ENCODE measurements at regions not wholly inside any gene's neighbourhood (a gene's known extent, or its start where the extent isn't known, plus 50 kb on each side); places are given as distances from the start of the nearest gene placed in this dataset.

GRCh38 chr6:74642101-74642500, 563.8 kb downstream of the COL12A1 start:
- Histone ChIP-seq H3K9me3 (ENCODE audit: low read depth) (no peaks in the 10 kb centered on the region), H3K27ac (no peak overlapping the region), H3K4me1 (peaks cover 11% of the 10 kb centered on the region), H3K9ac (no peak overlapping the region), H3K4me3 (no peak overlapping the region), H4K20me1 (ENCODE audit: low read depth) (no peaks in the 10 kb centered on the region), H3K36me3 (no peaks in the 10 kb centered on the region), H3F3A (ENCODE audit: low read depth) (no peaks in the 10 kb centered on the region), H3K79me2 (ENCODE audit: low read depth) (no peaks in the 10 kb centered on the region), H3K4me2 (no peak overlapping the region), H3K27me3 (no peaks in the 10 kb centered on the region), H2AFZ (replicated peaks) (no peak overlapping the region)
- H3K9me3 Mint-ChIP-seq = no peaks in the 10 kb centered on the region
- DNase-seq (ENCODE audit: low spot score) = no peak
- no peak overlapping the region for H3K27ac Mint-ChIP-seq
- H3K27me3 Mint-ChIP-seq (ENCODE audit: insufficient read depth, low read depth) = no peaks in the 10 kb centered on the region
- H3K36me3 Mint-ChIP-seq = no peaks in the 10 kb centered on the region
- no peak for TF ChIP-seq EZH2 (IDR thresholded peaks at IDR 0.05)
- H3K4me3 Mint-ChIP-seq = no peak overlapping the region
- peaks cover 6% of the 10 kb centered on the region for H3K4me1 Mint-ChIP-seq

GRCh38 chr6:74638412-74638811, 567.4 kb downstream of the COL12A1 start:
- H3K79me2 ChIP-seq (ENCODE audit: low read depth) = no peaks in the 10 kb centered on the region
- no peak overlapping the region for H2AFZ ChIP-seq (replicated peaks)
- H3K27me3 ChIP-seq = no peaks in the 10 kb centered on the region
- H3K9me3 ChIP-seq (ENCODE audit: low read depth) = no peaks in the 10 kb centered on the region
- H3F3A ChIP-seq (ENCODE audit: low read depth) = no peaks in the 10 kb centered on the region
- Mint-ChIP-seq H3K27me3 (ENCODE audit: insufficient read depth, low read depth) (no peaks in the 10 kb centered on the region), H3K36me3 (no peaks in the 10 kb centered on the region), H3K4me3 (no peak overlapping the region), H3K4me1 (no peaks in the 10 kb centered on the region), H3K9me3 (no peaks in the 10 kb centered on the region), H3K27ac (no peak overlapping the region)
- no peaks in the 10 kb centered on the region for H3K4me1 ChIP-seq
- H3K36me3 ChIP-seq = no peaks in the 10 kb centered on the region
- no peak for DNase-seq (ENCODE audit: low spot score)
- TF ChIP-seq, protein P1, sequence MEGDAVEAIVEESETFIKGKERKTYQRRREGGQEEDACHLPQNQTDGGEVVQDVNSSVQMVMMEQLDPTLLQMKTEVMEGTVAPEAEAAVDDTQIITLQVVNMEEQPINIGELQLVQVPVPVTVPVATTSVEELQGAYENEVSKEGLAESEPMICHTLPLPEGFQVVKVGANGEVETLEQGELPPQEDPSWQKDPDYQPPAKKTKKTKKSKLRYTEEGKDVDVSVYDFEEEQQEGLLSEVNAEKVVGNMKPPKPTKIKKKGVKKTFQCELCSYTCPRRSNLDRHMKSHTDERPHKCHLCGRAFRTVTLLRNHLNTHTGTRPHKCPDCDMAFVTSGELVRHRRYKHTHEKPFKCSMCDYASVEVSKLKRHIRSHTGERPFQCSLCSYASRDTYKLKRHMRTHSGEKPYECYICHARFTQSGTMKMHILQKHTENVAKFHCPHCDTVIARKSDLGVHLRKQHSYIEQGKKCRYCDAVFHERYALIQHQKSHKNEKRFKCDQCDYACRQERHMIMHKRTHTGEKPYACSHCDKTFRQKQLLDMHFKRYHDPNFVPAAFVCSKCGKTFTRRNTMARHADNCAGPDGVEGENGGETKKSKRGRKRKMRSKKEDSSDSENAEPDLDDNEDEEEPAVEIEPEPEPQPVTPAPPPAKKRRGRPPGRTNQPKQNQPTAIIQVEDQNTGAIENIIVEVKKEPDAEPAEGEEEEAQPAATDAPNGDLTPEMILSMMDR (IDR thresholded peaks at IDR 0.05) = no peak
- TF ChIP-seq EZH2phosphoT487 (IDR thresholded peaks at IDR 0.05) (no peak), EZH2 (IDR thresholded peaks at IDR 0.05) (no peak)
- H4K20me1 ChIP-seq (ENCODE audit: low read depth) = no peaks in the 10 kb centered on the region
- H3K27ac ChIP-seq = no peak overlapping the region
- no peak overlapping the region for H3K4me3 ChIP-seq
- no peak overlapping the region for H3K4me2 ChIP-seq
- H3K9ac ChIP-seq = no peak overlapping the region

DNA sequence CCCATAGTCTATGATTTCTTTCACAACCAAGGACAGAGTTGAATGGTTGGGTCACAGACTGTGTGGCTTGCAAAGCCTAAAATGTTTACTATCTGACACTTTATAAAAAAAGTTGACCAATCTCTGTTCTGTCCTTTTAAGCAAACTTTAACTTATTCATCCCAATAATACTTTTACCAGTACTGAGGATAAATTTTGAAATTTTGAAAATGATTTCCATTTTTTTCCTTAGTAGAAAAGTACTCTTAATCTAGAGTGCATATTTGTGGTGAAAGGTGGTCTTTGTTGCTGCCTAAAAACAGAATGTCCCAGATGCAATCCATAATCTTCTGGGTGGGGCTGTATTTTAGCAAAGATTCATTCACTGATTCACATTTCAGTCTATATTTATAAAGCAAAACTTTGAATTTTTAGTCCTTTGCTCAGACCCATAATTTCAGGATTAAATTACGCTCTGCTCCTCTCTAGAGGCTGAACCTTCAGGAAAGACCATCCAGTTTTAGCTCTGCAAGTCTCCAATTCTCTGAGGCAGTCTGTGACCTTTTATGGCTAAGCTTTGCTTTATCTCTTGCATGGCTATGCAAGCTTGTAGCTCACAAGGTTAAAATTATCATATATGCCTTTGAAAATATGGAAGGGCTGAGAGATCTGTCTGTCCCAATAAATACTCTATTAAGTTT, 573.5 kb downstream of the COL12A1 start:
- Histone ChIP-seq H3K27ac (no peak overlapping the region), H3K9ac (no peak overlapping the region), H3K27me3 (no peaks in the 10 kb centered on the region), H4K20me1 (ENCODE audit: low read depth) (no peaks in the 10 kb centered on the region), H3K36me3 (no peaks in the 10 kb centered on the region), H3K9me3 (ENCODE audit: low read depth) (no peaks in the 10 kb centered on the region), H3K4me3 (no peak overlapping the region), H3K79me2 (ENCODE audit: low read depth) (no peaks in the 10 kb centered on the region), H3K4me2 (no peak overlapping the region), H2AFZ (replicated peaks) (no peak overlapping the region), H3F3A (ENCODE audit: low read depth) (no peaks in the 10 kb centered on the region), H3K4me1 (no peaks in the 10 kb centered on the region)
- no peak overlapping the region for H3K27ac Mint-ChIP-seq
- H3K27me3 Mint-ChIP-seq (ENCODE audit: insufficient read depth, low read depth) = no peaks in the 10 kb centered on the region
- no peak for DNase-seq (ENCODE audit: low spot score)
- no peaks in the 10 kb centered on the region for H3K4me1 Mint-ChIP-seq
- peaks cover 2% of the 10 kb centered on the region for H3K9me3 Mint-ChIP-seq
- no peaks in the 10 kb centered on the region for H3K36me3 Mint-ChIP-seq
- TF ChIP-seq, protein P1 (IDR thresholded peaks at IDR 0.05) = no peak
- no peak for TF ChIP-seq EZH2phosphoT487 (IDR thresholded peaks at IDR 0.05)
- H3K4me3 Mint-ChIP-seq = no peak overlapping the region

GRCh38 chr6:74631564-74631963, 574.3 kb downstream of the COL12A1 start:
- Histone ChIP-seq H3K36me3 (no peaks in the 10 kb centered on the region), H3K9ac (no peak overlapping the region), H3F3A (ENCODE audit: low read depth) (no peaks in the 10 kb centered on the region), H3K27me3 (no peaks in the 10 kb centered on the region), H4K20me1 (ENCODE audit: low read depth) (no peaks in the 10 kb centered on the region), H3K4me1 (no peaks in the 10 kb centered on the region), H2AFZ (replicated peaks) (no peak overlapping the region), H3K4me2 (no peak overlapping the region), H3K4me3 (no peak overlapping the region), H3K9me3 (ENCODE audit: low read depth) (no peaks in the 10 kb centered on the region), H3K27ac (no peak overlapping the region), H3K79me2 (ENCODE audit: low read depth) (no peaks in the 10 kb centered on the region)
- TF ChIP-seq EZH2phosphoT487 (IDR thresholded peaks at IDR 0.05) (no peak), EZH2 (IDR thresholded peaks at IDR 0.05) (no peak)
- TF ChIP-seq, protein P1 (IDR thresholded peaks at IDR 0.05) = no peak
- Mint-ChIP-seq H3K4me3 (no peak overlapping the region), H3K9me3 (peaks cover 5% of the 10 kb centered on the region), H3K36me3 (no peaks in the 10 kb centered on the region), H3K27me3 (ENCODE audit: insufficient read depth, low read depth) (no peaks in the 10 kb centered on the region), H3K4me1 (no peaks in the 10 kb centered on the region), H3K27ac (no peak overlapping the region)
- DNase-seq (ENCODE audit: low spot score) = no peak
